ENCODE measurements at regions not wholly inside any gene's neighbourhood (a gene's known extent, or its start where the extent isn't known, plus 50 kb on each side); places are given as distances from the start of the nearest gene placed in this dataset.

DNA sequence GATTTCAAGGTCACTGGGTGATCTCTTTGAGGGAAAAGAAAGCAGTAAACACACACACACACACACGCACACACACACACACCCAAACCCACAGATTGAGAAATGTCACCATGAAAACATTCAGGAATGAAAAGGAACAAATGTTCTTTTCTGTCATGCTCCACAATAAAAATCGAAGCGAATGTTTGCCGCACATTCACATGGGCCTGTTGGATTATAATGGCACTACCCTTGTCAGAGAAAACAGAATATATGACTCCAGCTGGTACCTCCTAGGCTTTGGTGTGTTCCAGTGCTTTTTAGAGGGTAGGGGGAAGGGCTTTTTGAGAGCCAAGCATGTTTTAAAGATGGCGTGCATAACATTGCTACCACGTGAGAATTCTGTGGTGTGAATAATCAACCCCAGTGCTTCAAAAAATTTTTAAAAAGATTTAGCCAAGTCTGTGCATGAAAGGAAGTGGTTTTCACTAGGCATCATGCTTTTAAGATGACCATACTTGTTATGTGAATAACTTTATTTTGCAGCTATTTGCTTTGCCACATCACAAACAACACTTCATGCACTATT, 120.8 kb upstream of the ZNF608 start (continued):
- TF ChIP-seq, protein P1, sequence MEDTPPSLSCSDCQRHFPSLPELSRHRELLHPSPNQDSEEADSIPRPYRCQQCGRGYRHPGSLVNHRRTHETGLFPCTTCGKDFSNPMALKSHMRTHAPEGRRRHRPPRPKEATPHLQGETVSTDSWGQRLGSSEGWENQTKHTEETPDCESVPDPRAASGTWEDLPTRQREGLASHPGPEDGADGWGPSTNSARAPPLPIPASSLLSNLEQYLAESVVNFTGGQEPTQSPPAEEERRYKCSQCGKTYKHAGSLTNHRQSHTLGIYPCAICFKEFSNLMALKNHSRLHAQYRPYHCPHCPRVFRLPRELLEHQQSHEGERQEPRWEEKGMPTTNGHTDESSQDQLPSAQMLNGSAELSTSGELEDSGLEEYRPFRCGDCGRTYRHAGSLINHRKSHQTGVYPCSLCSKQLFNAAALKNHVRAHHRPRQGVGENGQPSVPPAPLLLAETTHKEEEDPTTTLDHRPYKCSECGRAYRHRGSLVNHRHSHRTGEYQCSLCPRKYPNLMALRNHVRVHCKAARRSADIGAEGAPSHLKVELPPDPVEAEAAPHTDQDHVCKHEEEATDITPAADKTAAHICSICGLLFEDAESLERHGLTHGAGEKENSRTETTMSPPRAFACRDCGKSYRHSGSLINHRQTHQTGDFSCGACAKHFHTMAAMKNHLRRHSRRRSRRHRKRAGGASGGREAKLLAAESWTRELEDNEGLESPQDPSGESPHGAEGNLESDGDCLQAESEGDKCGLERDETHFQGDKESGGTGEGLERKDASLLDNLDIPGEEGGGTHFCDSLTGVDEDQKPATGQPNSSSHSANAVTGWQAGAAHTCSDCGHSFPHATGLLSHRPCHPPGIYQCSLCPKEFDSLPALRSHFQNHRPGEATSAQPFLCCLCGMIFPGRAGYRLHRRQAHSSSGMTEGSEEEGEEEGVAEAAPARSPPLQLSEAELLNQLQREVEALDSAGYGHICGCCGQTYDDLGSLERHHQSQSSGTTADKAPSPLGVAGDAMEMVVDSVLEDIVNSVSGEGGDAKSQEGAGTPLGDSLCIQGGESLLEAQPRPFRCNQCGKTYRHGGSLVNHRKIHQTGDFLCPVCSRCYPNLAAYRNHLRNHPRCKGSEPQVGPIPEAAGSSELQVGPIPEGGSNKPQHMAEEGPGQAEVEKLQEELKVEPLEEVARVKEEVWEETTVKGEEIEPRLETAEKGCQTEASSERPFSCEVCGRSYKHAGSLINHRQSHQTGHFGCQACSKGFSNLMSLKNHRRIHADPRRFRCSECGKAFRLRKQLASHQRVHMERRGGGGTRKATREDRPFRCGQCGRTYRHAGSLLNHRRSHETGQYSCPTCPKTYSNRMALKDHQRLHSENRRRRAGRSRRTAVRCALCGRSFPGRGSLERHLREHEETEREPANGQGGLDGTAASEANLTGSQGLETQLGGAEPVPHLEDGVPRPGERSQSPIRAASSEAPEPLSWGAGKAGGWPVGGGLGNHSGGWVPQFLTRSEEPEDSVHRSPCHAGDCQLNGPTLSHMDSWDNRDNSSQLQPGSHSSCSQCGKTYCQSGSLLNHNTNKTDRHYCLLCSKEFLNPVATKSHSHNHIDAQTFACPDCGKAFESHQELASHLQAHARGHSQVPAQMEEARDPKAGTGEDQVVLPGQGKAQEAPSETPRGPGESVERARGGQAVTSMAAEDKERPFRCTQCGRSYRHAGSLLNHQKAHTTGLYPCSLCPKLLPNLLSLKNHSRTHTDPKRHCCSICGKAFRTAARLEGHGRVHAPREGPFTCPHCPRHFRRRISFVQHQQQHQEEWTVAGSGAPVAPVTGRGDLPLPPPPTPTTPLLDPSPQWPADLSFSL (CRISPR knock-in tag; IDR thresholded peaks at IDR 0.05): 0 out of 2 replicates have a peak, but pooled peaks have one; percentile 25
- TF ChIP-seq ZBTB7A (CRISPR knock-in tag; IDR thresholded peaks at IDR 0.05) (no peak), SIN3A (IDR thresholded peaks at IDR 0.05; ENCODE audit: borderline replicate concordance, low read depth, low read length) (no peak), SP1 (IDR thresholded peaks at IDR 0.05) (no peak), SP1 (CRISPR knock-in tag; IDR thresholded peaks at IDR 0.05) (no peak)
- TF ChIP-seq, protein P2, sequence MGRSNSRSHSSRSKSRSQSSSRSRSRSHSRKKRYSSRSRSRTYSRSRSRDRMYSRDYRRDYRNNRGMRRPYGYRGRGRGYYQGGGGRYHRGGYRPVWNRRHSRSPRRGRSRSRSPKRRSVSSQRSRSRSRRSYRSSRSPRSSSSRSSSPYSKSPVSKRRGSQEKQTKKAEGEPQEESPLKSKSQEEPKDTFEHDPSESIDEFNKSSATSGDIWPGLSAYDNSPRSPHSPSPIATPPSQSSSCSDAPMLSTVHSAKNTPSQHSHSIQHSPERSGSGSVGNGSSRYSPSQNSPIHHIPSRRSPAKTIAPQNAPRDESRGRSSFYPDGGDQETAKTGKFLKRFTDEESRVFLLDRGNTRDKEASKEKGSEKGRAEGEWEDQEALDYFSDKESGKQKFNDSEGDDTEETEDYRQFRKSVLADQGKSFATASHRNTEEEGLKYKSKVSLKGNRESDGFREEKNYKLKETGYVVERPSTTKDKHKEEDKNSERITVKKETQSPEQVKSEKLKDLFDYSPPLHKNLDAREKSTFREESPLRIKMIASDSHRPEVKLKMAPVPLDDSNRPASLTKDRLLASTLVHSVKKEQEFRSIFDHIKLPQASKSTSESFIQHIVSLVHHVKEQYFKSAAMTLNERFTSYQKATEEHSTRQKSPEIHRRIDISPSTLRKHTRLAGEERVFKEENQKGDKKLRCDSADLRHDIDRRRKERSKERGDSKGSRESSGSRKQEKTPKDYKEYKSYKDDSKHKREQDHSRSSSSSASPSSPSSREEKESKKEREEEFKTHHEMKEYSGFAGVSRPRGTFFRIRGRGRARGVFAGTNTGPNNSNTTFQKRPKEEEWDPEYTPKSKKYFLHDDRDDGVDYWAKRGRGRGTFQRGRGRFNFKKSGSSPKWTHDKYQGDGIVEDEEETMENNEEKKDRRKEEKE (IDR thresholded peaks at IDR 0.05): no peak
- TF ChIP-seq, protein P3, sequence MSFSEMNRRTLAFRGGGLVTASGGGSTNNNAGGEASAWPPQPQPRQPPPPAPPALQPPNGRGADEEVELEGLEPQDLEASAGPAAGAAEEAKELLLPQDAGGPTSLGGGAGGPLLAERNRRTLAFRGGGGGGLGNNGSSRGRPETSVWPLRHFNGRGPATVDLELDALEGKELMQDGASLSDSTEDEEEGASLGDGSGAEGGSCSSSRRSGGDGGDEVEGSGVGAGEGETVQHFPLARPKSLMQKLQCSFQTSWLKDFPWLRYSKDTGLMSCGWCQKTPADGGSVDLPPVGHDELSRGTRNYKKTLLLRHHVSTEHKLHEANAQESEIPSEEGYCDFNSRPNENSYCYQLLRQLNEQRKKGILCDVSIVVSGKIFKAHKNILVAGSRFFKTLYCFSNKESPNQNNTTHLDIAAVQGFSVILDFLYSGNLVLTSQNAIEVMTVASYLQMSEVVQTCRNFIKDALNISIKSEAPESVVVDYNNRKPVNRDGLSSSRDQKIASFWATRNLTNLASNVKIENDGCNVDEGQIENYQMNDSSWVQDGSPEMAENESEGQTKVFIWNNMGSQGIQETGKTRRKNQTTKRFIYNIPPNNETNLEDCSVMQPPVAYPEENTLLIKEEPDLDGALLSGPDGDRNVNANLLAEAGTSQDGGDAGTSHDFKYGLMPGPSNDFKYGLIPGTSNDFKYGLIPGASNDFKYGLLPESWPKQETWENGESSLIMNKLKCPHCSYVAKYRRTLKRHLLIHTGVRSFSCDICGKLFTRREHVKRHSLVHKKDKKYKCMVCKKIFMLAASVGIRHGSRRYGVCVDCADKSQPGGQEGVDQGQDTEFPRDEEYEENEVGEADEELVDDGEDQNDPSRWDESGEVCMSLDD (CRISPR knock-in tag; IDR thresholded peaks at IDR 0.05; ENCODE audit: borderline replicate concordance): no peak

Data from HepG2 (cell line).